ENCODE measurements at regions not wholly inside any gene's neighbourhood (a gene's known extent, or its start where the extent isn't known, plus 50 kb on each side); places are given as distances from the start of the nearest gene placed in this dataset.

GRCh38 chr15:62550106-62550505 lies 385.0 kb upstream of the C2CD4B start:
- DNase-seq (ENCODE audit: extremely low spot score in 2 of 2): no peak
- no peak for TF ChIP-seq POLR2AphosphoS5 (IDR thresholded peaks at IDR 0.05; ENCODE audit: insufficient read depth in 1 of 2, low read depth in 1 of 2)
- TF ChIP-seq CTCF (IDR thresholded peaks at IDR 0.05): no peak
- no peak for TF ChIP-seq POLR2A (IDR thresholded peaks at IDR 0.05)
- Histone ChIP-seq H3K27me3 (no peaks in the 10 kb centered on the region), H3K4me1 (peaks cover 18% of the 10 kb centered on the region), H3K36me3 (no peaks in the 10 kb centered on the region), H3K9me3 (no peaks in the 10 kb centered on the region), H3K4me3 (no peak overlapping the region), H3K27ac (no peak overlapping the region)
- intact Hi-C loops (cut with DNase I): no loop called here

DNA sequence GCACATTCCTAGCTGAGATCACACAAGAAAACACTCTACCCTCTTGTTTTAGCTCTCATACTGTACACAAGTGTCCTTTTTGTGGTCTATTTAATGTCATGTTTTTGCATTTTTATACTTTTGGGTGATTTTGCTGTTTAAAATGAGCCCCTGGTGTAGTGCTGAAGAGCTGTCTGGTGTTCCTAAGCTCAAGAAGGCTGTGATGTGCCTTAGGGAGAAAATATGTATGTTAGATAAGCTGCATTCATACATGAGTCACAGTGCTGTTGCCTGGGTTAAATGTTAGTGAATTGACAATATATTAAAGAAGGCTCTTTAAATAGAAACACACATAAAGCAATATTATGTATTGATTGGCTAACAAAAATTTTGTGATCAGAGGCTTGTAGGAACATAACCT lies 387.4 kb upstream of the C2CD4B start:
- intact Hi-C loops (cut with DNase I): no loop called here
- H3K27me3 ChIP-seq: no peaks in the 10 kb centered on the region
- TF ChIP-seq POLR2AphosphoS5 (IDR thresholded peaks at IDR 0.05; ENCODE audit: insufficient read depth in 1 of 2, low read depth in 1 of 2) (no peak), CTCF (IDR thresholded peaks at IDR 0.05) (no peak), POLR2A (IDR thresholded peaks at IDR 0.05) (no peak)
- H3K4me1 ChIP-seq: no peaks in the 10 kb centered on the region
- no peak for DNase-seq (ENCODE audit: extremely low spot score in 2 of 2)
- H3K27ac ChIP-seq: no peak overlapping the region
- H3K36me3 ChIP-seq: no peaks in the 10 kb centered on the region
- no peak overlapping the region for H3K4me3 ChIP-seq
- H3K9me3 ChIP-seq: no peaks in the 10 kb centered on the region

DNA sequence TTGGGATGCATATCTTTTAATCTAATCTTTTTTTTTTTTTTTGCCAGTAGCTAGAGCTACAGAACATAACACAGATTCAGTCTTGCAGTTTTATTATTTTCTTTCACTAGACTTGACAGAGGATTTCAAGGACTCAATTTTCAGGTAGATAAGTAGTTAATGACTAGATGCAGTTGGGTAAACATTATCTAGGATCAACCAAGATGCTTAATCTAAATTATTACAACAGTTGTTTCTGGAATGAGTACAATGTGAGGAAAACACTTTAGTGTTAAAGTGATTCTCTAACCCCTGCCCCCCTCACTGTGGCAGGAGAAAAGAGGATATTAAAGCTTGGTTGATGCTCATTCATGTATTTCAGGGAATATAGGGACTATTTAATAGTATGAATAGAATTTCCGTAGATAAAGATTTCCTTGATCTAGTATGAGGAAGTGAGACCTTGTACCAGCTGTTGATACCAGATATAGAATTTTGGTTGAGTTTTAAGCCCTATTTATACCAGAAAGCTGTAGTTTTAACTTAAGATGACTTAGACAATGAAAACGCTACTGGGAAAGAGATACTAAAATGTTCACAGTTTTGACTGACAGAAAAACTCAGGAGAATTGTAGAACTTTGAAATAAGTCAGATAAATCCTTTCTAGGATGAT lies 389.0 kb upstream of the C2CD4B start:
- no peaks in the 10 kb centered on the region for H3K9me3 ChIP-seq
- intact Hi-C loops (cut with DNase I): no loop called here

GRCh38 chr15:62558640-62559380 lies 393.7 kb upstream of the C2CD4B start:
- no peaks in the 10 kb centered on the region for H3K9me3 ChIP-seq
- H3K36me3 ChIP-seq: no peaks in the 10 kb centered on the region
- H3K27me3 ChIP-seq: no peaks in the 10 kb centered on the region
- no peak for DNase-seq (ENCODE audit: extremely low spot score in 2 of 2)
- no peak overlapping the region for H3K4me3 ChIP-seq
- peaks cover 20% of the 10 kb centered on the region for H3K4me1 ChIP-seq
- intact Hi-C loops (cut with DNase I): loop anchor here (5.0 kb wide), 1 partner anchor 437 kb away; no protein-coding TSS in a partner anchor
- no peak for TF ChIP-seq POLR2AphosphoS5 (IDR thresholded peaks at IDR 0.05; ENCODE audit: insufficient read depth in 1 of 2, low read depth in 1 of 2)
- no peak for TF ChIP-seq POLR2A (IDR thresholded peaks at IDR 0.05)
- TF ChIP-seq CTCF (IDR thresholded peaks at IDR 0.05): no peak
- H3K27ac ChIP-seq: peak overlapping the region; percentile 51

More for the DNA sequence above, 389.0 kb upstream of the C2CD4B start:
- no peak for DNase-seq (ENCODE audit: extremely low spot score in 2 of 2)
- H3K4me1 ChIP-seq: peaks cover 8% of the 10 kb centered on the region
- TF ChIP-seq POLR2AphosphoS5 (IDR thresholded peaks at IDR 0.05; ENCODE audit: insufficient read depth in 1 of 2, low read depth in 1 of 2) (no peak), POLR2A (IDR thresholded peaks at IDR 0.05) (no peak), CTCF (IDR thresholded peaks at IDR 0.05) (no peak)
- H3K27ac ChIP-seq: no peak overlapping the region
- no peaks in the 10 kb centered on the region for H3K36me3 ChIP-seq
- no peak overlapping the region for H3K4me3 ChIP-seq
- H3K27me3 ChIP-seq: no peaks in the 10 kb centered on the region

- intact Hi-C loops (cut with DNase I): loop anchor here (5.0 kb wide), 1 partner anchor 437 kb away; no protein-coding TSS in a partner anchor
- TF ChIP-seq CTCF (IDR thresholded peaks at IDR 0.05): no peak
- TF ChIP-seq POLR2AphosphoS5 (IDR thresholded peaks at IDR 0.05; ENCODE audit: insufficient read depth in 1 of 2, low read depth in 1 of 2): no peak
- no peak for TF ChIP-seq POLR2A (IDR thresholded peaks at IDR 0.05)
- Histone ChIP-seq H3K27me3 (no peaks in the 10 kb centered on the region), H3K4me1 (peaks cover 20% of the 10 kb centered on the region), H3K36me3 (no peaks in the 10 kb centered on the region), H3K27ac (peak overlapping the region; percentile 49), H3K4me3 (no peak overlapping the region), H3K9me3 (no peaks in the 10 kb centered on the region)
- no peak for DNase-seq (ENCODE audit: extremely low spot score in 2 of 2)
Observed at GRCh38 chr15:62559381-62559733, 394.3 kb upstream of the C2CD4B start.
